ENCODE measurements at regions not wholly inside any gene's neighbourhood (a gene's known extent, or its start where the extent isn't known, plus 50 kb on each side); places are given as distances from the start of the nearest gene placed in this dataset.

DNA sequence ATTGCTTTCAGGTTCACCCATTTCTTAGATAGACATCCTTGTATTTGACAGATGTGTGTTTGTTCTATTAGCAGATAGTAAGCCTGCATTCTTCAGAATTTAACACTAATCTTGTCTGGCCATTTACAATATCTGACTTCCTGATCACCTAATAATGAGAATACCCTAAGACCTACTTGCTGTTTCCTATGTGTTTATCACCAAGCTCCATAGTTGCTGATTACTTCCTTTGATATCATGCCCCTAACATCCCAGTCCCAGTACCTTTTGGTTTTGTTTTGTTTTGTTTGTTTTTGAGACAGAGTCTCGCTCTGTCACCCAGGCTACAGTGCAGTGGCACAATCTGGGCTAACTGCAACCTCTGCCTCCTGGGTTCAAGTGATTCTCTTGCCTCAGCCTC is 143.6 kb upstream of the DST start:
- TF ChIP-seq POLR2AphosphoS5 (IDR thresholded peaks at IDR 0.05; ENCODE audit: low read depth, low read length) (no peak), TAF1 (IDR thresholded peaks at IDR 0.05; ENCODE audit: borderline replicate concordance, insufficient read depth, low read length) (no peak), SIN3A (IDR thresholded peaks at IDR 0.05; ENCODE audit: borderline replicate concordance, insufficient read depth, low read length) (no peak)
- TF ChIP-seq, protein P1, sequence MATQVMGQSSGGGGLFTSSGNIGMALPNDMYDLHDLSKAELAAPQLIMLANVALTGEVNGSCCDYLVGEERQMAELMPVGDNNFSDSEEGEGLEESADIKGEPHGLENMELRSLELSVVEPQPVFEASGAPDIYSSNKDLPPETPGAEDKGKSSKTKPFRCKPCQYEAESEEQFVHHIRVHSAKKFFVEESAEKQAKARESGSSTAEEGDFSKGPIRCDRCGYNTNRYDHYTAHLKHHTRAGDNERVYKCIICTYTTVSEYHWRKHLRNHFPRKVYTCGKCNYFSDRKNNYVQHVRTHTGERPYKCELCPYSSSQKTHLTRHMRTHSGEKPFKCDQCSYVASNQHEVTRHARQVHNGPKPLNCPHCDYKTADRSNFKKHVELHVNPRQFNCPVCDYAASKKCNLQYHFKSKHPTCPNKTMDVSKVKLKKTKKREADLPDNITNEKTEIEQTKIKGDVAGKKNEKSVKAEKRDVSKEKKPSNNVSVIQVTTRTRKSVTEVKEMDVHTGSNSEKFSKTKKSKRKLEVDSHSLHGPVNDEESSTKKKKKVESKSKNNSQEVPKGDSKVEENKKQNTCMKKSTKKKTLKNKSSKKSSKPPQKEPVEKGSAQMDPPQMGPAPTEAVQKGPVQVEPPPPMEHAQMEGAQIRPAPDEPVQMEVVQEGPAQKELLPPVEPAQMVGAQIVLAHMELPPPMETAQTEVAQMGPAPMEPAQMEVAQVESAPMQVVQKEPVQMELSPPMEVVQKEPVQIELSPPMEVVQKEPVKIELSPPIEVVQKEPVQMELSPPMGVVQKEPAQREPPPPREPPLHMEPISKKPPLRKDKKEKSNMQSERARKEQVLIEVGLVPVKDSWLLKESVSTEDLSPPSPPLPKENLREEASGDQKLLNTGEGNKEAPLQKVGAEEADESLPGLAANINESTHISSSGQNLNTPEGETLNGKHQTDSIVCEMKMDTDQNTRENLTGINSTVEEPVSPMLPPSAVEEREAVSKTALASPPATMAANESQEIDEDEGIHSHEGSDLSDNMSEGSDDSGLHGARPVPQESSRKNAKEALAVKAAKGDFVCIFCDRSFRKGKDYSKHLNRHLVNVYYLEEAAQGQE (IDR thresholded peaks at IDR 0.05; ENCODE audit: insufficient read depth in 1 of 2, low read depth in 2 of 2, low read length in 2 of 2): no peak
